HG02678 (cell line): ENCODE measurements at regions not wholly inside any gene's neighbourhood (a gene's known extent, or its start where the extent isn't known, plus 50 kb on each side); places are given as distances from the start of the nearest gene placed in this dataset.

Source experiments
- ATAC-seq: cut with Tn5 transposase; IDR thresholded peaks from one replicate; pipeline ENCODE4 v1.9.1; 2021; ENCODE audit warnings: mild to moderate bottlenecking, moderate library complexity; ENCODE audit not compliant: unreplicated experiment

GRCh38 chr1:67635055-67635809 lies 49.8 kb upstream of the GADD45A start:
- ATAC-seq = no peak
